Activated CD8-positive, alpha-beta T cell treated with anti-CD3 and anti-CD28 coated beads, Interleukin-2, amount 10 ng/mL, durations not matched to agents 7 days and 5 days (primary cell): ENCODE measurements at regions not wholly inside any gene's neighbourhood (a gene's known extent, or its start where the extent isn't known, plus 50 kb on each side); places are given as distances from the start of the nearest gene placed in this dataset.

Source experiments
- ATAC-seq: fragments of 150-1000 bp; cut with Tn5 transposase; one replicate; pipeline ENCODE4 v1.10.0; 2021; ENCODE audit warnings: moderate library complexity
- CTCF ChIA-PET: fragments of 350-600 bp; sonication (Branson Sonifier 250); formaldehyde crosslinking; loops from one replicate; lab custom pipeline; 2021; ENCODE audit warnings: antibody characterized with exemption; lab: Charles Lee
- POLR2A ChIA-PET: fragments of 350-600 bp; sonication (Branson Sonifier 250); formaldehyde crosslinking; loops from one replicate; lab custom pipeline; 2021; ENCODE audit warnings: antibody characterized with exemption; lab: Charles Lee
- DNase-seq: peaks from one replicate; pipeline ENCODE4 v3.0.0-alpha.2; 2020
- H3K27ac Mint-ChIP-seq: one replicate; pipeline ENCODE4 v1.8.0; 2021; ENCODE audit warnings: mild to moderate bottlenecking, mixed read lengths
- H3K27me3 Mint-ChIP-seq: one replicate; pipeline ENCODE4 v1.8.0; 2021; ENCODE audit warnings: low read depth, mixed read lengths
- H3K36me3 Mint-ChIP-seq: one replicate; pipeline ENCODE4 v1.8.0; 2021; ENCODE audit warnings: low read depth, mixed read lengths
- H3K4me1 Mint-ChIP-seq: one replicate; pipeline ENCODE4 v1.8.0; 2021; ENCODE audit warnings: low read depth, mixed read lengths
- H3K4me3 Mint-ChIP-seq: one replicate; pipeline ENCODE4 v1.8.0; 2021; ENCODE audit warnings: mild to moderate bottlenecking, mixed read lengths
- H3K9me3 Mint-ChIP-seq: one replicate; pipeline ENCODE4 v1.8.0; 2022; ENCODE audit warnings: mixed read lengths; ENCODE audit not compliant: insufficient read depth

DNA sequence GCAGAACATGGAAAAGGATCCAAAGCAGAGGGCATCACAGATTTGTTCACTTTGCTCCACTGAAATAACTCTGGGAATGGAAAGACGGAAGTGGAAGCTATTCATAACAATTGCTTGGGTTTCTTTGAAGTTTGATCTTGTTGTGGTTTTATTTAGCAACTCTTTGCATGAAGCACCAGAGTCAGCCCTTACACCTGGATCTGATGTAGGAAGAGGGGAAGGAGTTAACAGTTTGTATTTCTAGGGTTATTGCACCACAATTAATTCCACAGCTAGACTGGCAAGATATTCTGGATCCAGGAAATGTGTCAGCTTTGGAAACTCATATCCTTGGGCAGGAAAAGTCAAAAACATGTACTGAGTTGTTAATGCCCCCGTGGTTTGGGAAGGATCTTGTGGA lies 1143.4 kb downstream of the CNTNAP5 start:
- Mint-ChIP-seq H3K27ac (no peak overlapping the region), H3K4me1 (no peaks in the 10 kb centered on the region), H3K27me3 (no peaks in the 10 kb centered on the region), H3K36me3 (no peaks in the 10 kb centered on the region), H3K9me3 (peaks cover 9% of the 10 kb centered on the region), H3K4me3 (no peak overlapping the region)
- ATAC-seq = no peak
- CTCF ChIA-PET = no interaction called here
- no peak for DNase-seq
- POLR2A ChIA-PET = no interaction called here

DNA sequence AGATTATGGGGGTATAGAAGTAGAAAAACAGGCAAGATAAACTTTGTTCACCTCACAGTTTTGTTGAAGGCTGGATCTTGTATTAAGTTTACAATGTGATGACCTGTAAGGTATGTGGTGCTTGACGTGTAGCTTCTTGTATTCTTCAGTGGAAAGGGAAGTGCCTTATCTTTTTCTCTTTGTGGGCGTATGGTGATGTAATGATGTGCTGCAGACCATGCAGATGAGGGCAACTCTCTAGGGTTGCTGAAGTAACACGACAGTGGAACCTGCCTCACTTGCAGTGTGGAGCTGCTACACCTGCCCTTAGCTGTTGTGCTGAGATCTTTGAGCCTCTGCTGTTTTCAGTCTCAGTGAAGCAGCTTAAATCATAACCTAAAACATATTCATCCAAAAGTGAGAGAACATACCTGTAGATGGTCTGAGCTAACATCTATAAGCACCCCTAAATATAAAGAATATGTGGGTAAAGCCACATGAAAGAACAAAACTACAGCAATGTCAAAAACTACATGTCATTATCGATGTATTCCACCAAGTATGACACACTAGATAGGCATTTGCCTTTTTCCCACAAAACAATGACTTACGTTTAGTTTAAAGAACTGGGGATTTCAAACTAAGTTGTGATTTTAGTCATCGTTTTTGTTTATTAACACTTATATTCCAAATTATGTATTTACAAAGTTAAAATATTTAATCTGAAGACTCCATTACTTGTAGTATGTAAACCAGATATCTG lies 1144.1 kb downstream of the CNTNAP5 start:
- Mint-ChIP-seq H3K4me3 (no peak overlapping the region), H3K4me1 (no peaks in the 10 kb centered on the region), H3K27ac (no peak overlapping the region), H3K36me3 (no peaks in the 10 kb centered on the region), H3K9me3 (peaks cover 8% of the 10 kb centered on the region), H3K27me3 (no peaks in the 10 kb centered on the region)
- CTCF ChIA-PET = no interaction called here
- DNase-seq (no peak), ATAC-seq (no peak)
- POLR2A ChIA-PET = no interaction called here

DNA sequence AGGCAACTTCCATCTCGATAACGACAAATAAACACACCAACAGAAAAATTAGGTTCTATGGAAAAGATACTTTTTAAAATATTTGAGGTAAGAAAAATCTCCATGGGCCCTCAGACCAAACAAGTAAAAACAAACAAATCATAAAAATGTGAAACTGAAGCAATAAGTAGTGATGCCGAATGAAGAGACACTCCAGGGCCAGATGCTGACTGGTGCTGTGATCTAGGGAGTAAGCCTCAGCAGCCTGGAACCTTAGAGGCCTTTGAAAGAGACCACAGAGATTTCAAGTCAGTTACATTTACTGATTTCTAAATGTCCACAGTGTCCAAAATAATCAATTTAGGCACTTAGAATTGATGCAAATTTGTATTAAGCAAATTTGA lies 1144.7 kb downstream of the CNTNAP5 start:
- Mint-ChIP-seq H3K27ac (no peak overlapping the region), H3K4me1 (no peaks in the 10 kb centered on the region), H3K36me3 (no peaks in the 10 kb centered on the region), H3K4me3 (no peak overlapping the region), H3K27me3 (no peaks in the 10 kb centered on the region), H3K9me3 (peaks cover 8% of the 10 kb centered on the region)
- ATAC-seq = no peak
- DNase-seq = no peak
- ChIA-PET POLR2A (no interaction called here), CTCF (no interaction called here)

DNA sequence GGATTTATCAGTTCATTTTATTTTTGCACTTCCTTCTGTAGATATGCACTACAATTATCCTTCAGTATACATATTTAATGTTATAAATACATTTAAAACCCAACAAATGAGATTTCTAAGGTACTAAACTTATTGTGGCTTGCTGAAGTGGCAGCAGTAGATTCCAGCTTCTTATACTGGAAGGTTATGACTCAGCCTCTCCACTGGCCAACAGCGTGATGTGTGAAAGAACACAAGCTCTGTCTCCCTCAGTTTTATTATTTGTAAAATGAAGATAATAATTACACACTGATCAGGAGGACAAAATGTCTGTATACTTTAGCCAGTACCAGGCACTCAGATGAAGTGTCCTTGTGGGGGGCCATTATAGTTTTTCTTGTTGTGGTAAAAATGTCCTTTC lies 1147.1 kb downstream of the CNTNAP5 start:
- no peak overlapping the region for H3K4me3 Mint-ChIP-seq
- POLR2A ChIA-PET = no interaction called here
- H3K36me3 Mint-ChIP-seq = no peaks in the 10 kb centered on the region
- DNase-seq (no peak), ATAC-seq (no peak)
- CTCF ChIA-PET = no interaction called here
- no peak overlapping the region for H3K27ac Mint-ChIP-seq
- no peaks in the 10 kb centered on the region for H3K27me3 Mint-ChIP-seq
- H3K4me1 Mint-ChIP-seq = no peaks in the 10 kb centered on the region
- peaks cover 8% of the 10 kb centered on the region for H3K9me3 Mint-ChIP-seq

DNA sequence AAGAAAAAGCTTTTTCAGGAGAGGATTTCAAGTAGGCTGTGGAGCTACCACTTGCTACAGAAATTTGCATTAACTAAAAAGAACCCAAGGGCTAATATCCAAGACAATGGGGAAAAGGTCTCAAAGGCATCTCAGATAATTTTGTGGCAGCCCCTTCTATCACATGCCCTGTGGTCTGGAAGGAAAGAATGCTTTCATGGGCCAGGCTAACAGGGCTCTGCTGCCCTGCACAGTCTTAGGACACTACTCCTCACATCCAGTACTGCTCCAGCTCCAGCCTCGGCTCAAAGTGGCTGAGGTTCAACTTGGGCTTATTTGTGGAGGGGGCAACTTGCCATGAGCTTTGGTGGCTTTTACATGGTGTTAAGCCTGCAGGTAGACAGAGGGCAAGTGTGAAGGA lies 1150.3 kb downstream of the CNTNAP5 start:
- no peaks in the 10 kb centered on the region for H3K36me3 Mint-ChIP-seq

DNA sequence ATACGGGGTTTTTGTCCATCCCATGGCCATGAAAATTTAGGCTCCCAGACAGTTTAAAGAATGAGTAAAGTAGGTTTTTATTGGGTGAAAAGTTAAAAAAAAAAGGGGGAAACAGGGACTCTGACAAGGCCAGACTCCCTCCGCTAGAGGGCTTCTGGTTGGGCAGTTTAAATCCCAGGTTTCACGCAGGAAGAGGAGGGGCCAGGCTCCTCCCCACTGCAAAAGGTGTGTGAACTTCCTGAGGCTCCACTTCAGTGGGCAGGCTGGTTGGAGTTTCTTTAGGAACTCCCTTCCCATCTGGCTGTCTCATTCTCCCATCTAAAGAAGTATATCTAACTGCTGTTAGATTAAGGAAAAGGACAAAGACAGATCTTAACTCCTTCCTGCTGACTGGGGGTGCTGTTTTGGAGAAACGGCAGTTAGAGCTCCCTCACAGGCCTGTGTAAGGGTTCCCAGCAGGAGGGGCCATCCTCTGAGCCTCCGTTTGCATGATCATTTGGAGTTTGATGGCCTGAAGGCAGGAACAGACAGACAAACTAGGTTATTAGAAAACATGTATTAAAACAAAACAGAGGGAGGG lies 1160.7 kb downstream of the CNTNAP5 start:
- DNase-seq = no peak
- Mint-ChIP-seq H3K27me3 (no peaks in the 10 kb centered on the region), H3K27ac (no peak overlapping the region), H3K4me1 (no peaks in the 10 kb centered on the region), H3K36me3 (no peaks in the 10 kb centered on the region), H3K4me3 (no peak overlapping the region), H3K9me3 (peaks cover 5% of the 10 kb centered on the region)
- ATAC-seq = no peak
- POLR2A ChIA-PET = no interaction called here
- CTCF ChIA-PET = no interaction called here

More for the DNA sequence above, 1150.3 kb downstream of the CNTNAP5 start:
- Mint-ChIP-seq H3K9me3 (no peaks in the 10 kb centered on the region), H3K4me3 (no peak overlapping the region), H3K27me3 (no peaks in the 10 kb centered on the region), H3K27ac (no peak overlapping the region), H3K4me1 (no peaks in the 10 kb centered on the region)
- no peak for ATAC-seq
- no peak for DNase-seq
- CTCF ChIA-PET = no interaction called here
- POLR2A ChIA-PET = no interaction called here

DNA sequence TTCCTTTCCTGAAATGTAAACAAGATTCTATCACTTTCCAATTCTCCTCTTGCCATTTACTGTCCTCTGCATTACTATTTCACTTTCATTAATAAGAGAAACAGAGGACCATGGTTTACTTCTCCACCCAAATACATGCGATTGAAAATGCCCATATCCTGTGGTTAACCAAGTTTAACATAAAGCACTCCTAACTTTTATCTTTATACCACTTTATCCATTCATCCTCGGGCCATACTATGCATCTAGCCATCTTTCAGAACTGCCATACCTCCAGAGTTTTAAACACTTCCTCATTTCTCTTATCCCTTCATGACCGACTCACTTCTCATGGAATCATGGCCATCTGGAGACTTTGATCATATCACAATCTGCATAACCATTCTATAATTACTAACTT lies 1182.3 kb downstream of the CNTNAP5 start:
- ATAC-seq = no peak
- no peak overlapping the region for H3K4me3 Mint-ChIP-seq
- no peaks in the 10 kb centered on the region for H3K27me3 Mint-ChIP-seq
- no peaks in the 10 kb centered on the region for H3K4me1 Mint-ChIP-seq
- H3K36me3 Mint-ChIP-seq = no peaks in the 10 kb centered on the region
- no peak for DNase-seq
- POLR2A ChIA-PET = no interaction called here
- no peak overlapping the region for H3K27ac Mint-ChIP-seq
- CTCF ChIA-PET = no interaction called here
- peaks cover 15% of the 10 kb centered on the region for H3K9me3 Mint-ChIP-seq

DNA sequence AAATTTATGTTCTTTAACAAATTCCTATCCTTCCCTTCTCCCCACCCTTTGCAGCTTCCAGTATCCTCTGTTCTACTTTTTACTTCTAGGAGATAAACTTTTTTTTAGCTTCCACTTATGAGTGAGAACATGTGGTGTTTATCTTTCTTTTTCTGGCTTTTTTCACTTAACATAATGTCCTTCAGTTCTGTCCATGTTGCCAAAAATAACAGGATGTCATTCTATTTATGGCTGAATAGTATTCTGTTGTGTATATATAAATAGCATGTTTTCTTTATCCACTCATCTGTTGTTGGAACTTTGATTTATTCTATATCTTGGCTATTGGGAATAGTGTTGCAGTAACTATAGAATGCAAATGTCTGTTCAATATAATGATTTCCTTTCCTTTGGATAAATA lies 1191.2 kb downstream of the CNTNAP5 start:
- no peaks in the 10 kb centered on the region for H3K27me3 Mint-ChIP-seq
- no peaks in the 10 kb centered on the region for H3K36me3 Mint-ChIP-seq
- DNase-seq = no peak
- no peak for ATAC-seq
- ChIA-PET POLR2A (no interaction called here), CTCF (no interaction called here)
- H3K4me3 Mint-ChIP-seq = no peak overlapping the region
- no peak overlapping the region for H3K27ac Mint-ChIP-seq
- H3K9me3 Mint-ChIP-seq = peaks cover 23% of the 10 kb centered on the region
- no peaks in the 10 kb centered on the region for H3K4me1 Mint-ChIP-seq

DNA sequence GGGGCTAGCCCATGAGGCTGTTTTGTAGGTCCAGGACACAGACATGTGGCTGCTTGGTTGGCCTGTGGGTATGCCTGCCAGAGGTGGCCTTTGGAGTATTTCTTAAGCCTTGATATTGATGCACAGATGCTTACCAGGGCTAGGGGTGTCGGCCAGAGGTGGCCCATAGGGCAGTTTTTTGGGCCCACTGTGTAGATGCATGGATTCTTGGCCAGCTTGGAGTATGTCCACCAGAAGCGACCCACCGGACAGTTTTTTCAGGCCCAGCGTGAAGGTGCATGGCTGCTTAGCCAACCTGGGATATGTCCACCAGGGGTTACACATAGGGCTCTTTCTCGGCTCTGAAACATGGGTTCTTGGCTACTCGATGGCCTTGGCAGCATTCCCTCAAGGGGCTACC lies 1199.1 kb downstream of the CNTNAP5 start:
- Mint-ChIP-seq H3K4me3 (no peak overlapping the region), H3K36me3 (no peaks in the 10 kb centered on the region), H3K27ac (no peak overlapping the region), H3K9me3 (peaks cover 27% of the 10 kb centered on the region), H3K27me3 (no peaks in the 10 kb centered on the region), H3K4me1 (no peaks in the 10 kb centered on the region)
- POLR2A ChIA-PET = no interaction called here
- no peak for ATAC-seq
- CTCF ChIA-PET = no interaction called here
- no peak for DNase-seq

DNA sequence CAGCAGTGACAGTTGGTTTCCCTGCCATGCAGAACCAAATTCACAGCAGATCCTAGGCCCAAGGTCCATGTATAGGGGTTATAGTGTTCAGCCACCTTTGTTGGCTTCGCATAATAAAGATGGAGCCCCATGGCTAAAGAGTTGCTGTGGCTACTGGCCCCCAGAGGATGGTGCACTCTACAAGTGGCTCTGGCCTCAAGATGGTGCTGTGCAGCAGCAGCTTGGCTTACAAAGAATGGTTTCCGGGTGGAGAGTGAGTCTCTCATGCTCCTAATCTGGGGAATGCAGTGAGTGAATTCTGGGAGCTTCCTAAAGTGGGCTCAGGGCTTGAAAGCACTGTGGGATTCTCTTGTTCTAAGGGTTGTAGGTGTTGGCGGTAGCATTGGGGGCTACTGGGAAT lies 1199.7 kb downstream of the CNTNAP5 start:
- H3K27ac Mint-ChIP-seq = no peak overlapping the region
- ChIA-PET POLR2A (no interaction called here), CTCF (no interaction called here)
- DNase-seq (no peak), ATAC-seq (no peak)
- no peaks in the 10 kb centered on the region for H3K4me1 Mint-ChIP-seq
- peaks cover 25% of the 10 kb centered on the region for H3K9me3 Mint-ChIP-seq
- no peaks in the 10 kb centered on the region for H3K36me3 Mint-ChIP-seq
- H3K27me3 Mint-ChIP-seq = no peaks in the 10 kb centered on the region
- no peak overlapping the region for H3K4me3 Mint-ChIP-seq

DNA sequence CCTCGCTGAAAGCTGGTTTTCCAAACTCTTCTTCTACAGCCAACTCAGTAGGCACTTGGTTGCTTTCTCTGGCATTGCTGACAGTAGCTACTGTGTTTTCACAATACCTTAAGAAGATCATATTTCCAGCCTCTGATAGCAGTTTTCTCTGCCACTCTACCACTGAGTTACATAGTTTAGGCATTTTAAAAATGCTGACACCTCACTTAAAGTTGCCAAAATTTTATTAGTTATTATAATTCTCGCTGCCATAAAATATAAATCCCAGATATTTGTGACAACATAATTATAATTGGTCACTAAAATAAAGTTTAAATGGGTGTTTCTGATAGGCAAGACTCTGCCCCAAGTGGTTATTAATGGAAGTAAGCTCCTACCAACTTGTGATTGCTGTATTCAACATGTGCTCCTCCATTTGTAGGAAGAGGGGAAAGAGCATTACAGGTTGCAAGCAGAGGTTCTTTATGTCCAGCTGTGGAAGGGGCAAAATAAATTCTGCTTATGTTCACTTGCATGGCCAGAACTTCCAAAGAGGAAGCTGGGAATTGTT lies 1202.8 kb downstream of the CNTNAP5 start:
- ATAC-seq (no peak), DNase-seq (no peak)
- ChIA-PET POLR2A (no interaction called here), CTCF (no interaction called here)
- H3K27me3 Mint-ChIP-seq = no peaks in the 10 kb centered on the region
- no peak overlapping the region for H3K27ac Mint-ChIP-seq
- no peaks in the 10 kb centered on the region for H3K36me3 Mint-ChIP-seq
- no peak overlapping the region for H3K4me3 Mint-ChIP-seq
- peaks cover 11% of the 10 kb centered on the region for H3K9me3 Mint-ChIP-seq
- no peaks in the 10 kb centered on the region for H3K4me1 Mint-ChIP-seq

DNA sequence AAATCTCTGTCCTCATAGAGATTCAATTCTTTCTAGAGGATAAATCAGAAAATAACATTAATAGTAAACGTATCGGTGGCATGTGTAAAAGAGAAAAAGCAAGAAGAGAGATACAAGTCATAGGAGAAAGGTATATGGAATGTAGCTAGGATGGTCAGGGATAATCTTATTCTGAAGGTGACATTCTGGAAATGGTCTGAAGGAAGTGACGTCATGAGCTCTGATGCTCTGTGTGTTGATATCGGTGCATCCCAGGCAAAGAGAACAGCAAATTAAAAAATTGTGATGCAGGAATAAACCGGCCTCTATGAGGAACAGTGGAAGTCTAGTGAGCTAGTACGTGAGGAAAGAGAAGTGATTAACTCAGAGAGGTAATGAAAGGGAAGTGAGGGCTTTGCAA lies 1215.8 kb downstream of the CNTNAP5 start:
- no peak for ATAC-seq
- no peaks in the 10 kb centered on the region for H3K27me3 Mint-ChIP-seq
- H3K4me1 Mint-ChIP-seq = no peaks in the 10 kb centered on the region
- ChIA-PET CTCF (no interaction called here), POLR2A (no interaction called here)
- no peaks in the 10 kb centered on the region for H3K36me3 Mint-ChIP-seq
- DNase-seq = no peak
- H3K4me3 Mint-ChIP-seq = no peak overlapping the region
- peaks cover 13% of the 10 kb centered on the region for H3K9me3 Mint-ChIP-seq
- H3K27ac Mint-ChIP-seq = no peak overlapping the region
